HepG2 (cell line): ENCODE measurements at regions not wholly inside any gene's neighbourhood (a gene's known extent, or its start where the extent isn't known, plus 50 kb on each side); places are given as distances from the start of the nearest gene placed in this dataset.

ENCODE experiments used
- ARNT ChIP-seq: fragments of 450-650 bp; IDR thresholded peaks from 2 replicates; pipeline ENCODE4 v1.6.1; 2017
- CBFB ChIP-seq: sonication (generic); formaldehyde crosslinking; IDR thresholded peaks from 2 replicates; pipeline ENCODE4 v1.4.0; 2020; ENCODE audit warnings: missing genetic modification reagents
- MXI1 ChIP-seq: IDR thresholded peaks from 3 replicates; pipeline ENCODE4 v1.6.1; 2012; ENCODE audit warnings: low read depth, low read length, inconsistent platforms, borderline replicate concordance
- NFYB ChIP-seq: sonication (generic); formaldehyde crosslinking; IDR thresholded peaks from 2 replicates; pipeline ENCODE4 v1.4.0; 2020; ENCODE audit warnings: missing genetic modification reagents
- PATZ1 ChIP-seq: sonication (generic); formaldehyde crosslinking; IDR thresholded peaks from 2 replicates; pipeline ENCODE4 v1.4.0; 2020; ENCODE audit warnings: missing genetic modification reagents
- RAD21 ChIP-seq: fragments of 450-650 bp; formaldehyde crosslinking; IDR thresholded peaks from 2 replicates; pipeline ENCODE4 v1.5.0; 2020; ENCODE audit warnings: mild to moderate bottlenecking
- RNF2 ChIP-seq: fragments of 450-650 bp; conservative IDR thresholded peaks from 2 replicates; pipeline ENCODE4 v1.6.1; 2016; ENCODE audit warnings: low read depth
- RXRA ChIP-seq: sonication (generic); formaldehyde crosslinking; IDR thresholded peaks from 2 replicates; pipeline ENCODE4 v1.5.1; 2020; ENCODE audit warnings: missing genetic modification reagents
- STAG1 ChIP-seq: sonication (generic); formaldehyde crosslinking; IDR thresholded peaks from 2 replicates; pipeline ENCODE4 v1.4.0; 2020; ENCODE audit warnings: missing genetic modification reagents
- TBL1XR1 ChIP-seq: fragments of 150-350 bp; IDR thresholded peaks from 2 replicates; pipeline ENCODE4 v1.6.1; 2014; ENCODE audit warnings: borderline replicate concordance, low read length; ENCODE audit not compliant: partially characterized antibody
- ZNF180 ChIP-seq: sonication (generic); formaldehyde crosslinking; IDR thresholded peaks from 2 replicates; pipeline ENCODE4 v1.4.0; 2020; ENCODE audit warnings: low read depth, missing genetic modification reagents, borderline replicate concordance
- ZNF549 ChIP-seq: sonication (generic); formaldehyde crosslinking; IDR thresholded peaks from 2 replicates; pipeline ENCODE4 v1.5.0; 2020; ENCODE audit warnings: missing genetic modification reagents
- TF ChIP-seq, protein P1 (sequence below): sonication (generic); formaldehyde crosslinking; IDR thresholded peaks from 2 replicates; pipeline ENCODE4 v1.5.0; 2020; ENCODE audit warnings: mild to moderate bottlenecking, missing genetic modification reagents, moderate library complexity

GRCh38 chr12:23352670-23353069 is 596.8 kb downstream of the SOX5 start:
- no peak for TF ChIP-seq ZNF180 (CRISPR knock-in tag)
- no peak for TF ChIP-seq TBL1XR1
- no peak for TF ChIP-seq RXRA
- TF ChIP-seq STAG1: no peak
- TF ChIP-seq RNF2: no peak
- TF ChIP-seq, protein P1, sequence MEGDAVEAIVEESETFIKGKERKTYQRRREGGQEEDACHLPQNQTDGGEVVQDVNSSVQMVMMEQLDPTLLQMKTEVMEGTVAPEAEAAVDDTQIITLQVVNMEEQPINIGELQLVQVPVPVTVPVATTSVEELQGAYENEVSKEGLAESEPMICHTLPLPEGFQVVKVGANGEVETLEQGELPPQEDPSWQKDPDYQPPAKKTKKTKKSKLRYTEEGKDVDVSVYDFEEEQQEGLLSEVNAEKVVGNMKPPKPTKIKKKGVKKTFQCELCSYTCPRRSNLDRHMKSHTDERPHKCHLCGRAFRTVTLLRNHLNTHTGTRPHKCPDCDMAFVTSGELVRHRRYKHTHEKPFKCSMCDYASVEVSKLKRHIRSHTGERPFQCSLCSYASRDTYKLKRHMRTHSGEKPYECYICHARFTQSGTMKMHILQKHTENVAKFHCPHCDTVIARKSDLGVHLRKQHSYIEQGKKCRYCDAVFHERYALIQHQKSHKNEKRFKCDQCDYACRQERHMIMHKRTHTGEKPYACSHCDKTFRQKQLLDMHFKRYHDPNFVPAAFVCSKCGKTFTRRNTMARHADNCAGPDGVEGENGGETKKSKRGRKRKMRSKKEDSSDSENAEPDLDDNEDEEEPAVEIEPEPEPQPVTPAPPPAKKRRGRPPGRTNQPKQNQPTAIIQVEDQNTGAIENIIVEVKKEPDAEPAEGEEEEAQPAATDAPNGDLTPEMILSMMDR (CRISPR knock-in tag): no peak
- TF ChIP-seq ARNT: no peak
- TF ChIP-seq ZNF549 (CRISPR knock-in tag): no peak
- no peak for TF ChIP-seq RAD21 (CRISPR knock-in tag)
- no peak for TF ChIP-seq NFYB
- no peak for TF ChIP-seq CBFB (CRISPR knock-in tag)
- TF ChIP-seq MXI1: no peak
- TF ChIP-seq PATZ1: no peak
